ENCODE measurements at regions not wholly inside any gene's neighbourhood (a gene's known extent, or its start where the extent isn't known, plus 50 kb on each side); places are given as distances from the start of the nearest gene placed in this dataset.

- no peaks in the 10 kb centered on the region for H3K9me3 ChIP-seq (ENCODE audit: insufficient read depth in 2 of 2, low read depth in 1 of 2, low read length in 1 of 2)
- no peak overlapping the region for H4K91ac ChIP-seq (replicated peaks; ENCODE audit: insufficient read length, low read length)
- no peak overlapping the region for H2BK15ac ChIP-seq (ENCODE audit: low read length)
- H3K56ac ChIP-seq (replicated peaks; ENCODE audit: insufficient read length, low read depth, low read length): no peak overlapping the region
- no peaks in the 10 kb centered on the region for H3K27me3 ChIP-seq (replicated peaks in 1 of 4; ENCODE audit: control insufficient read depth in 3 of 4, extremely low read depth in 1 of 4, insufficient read depth in 3 of 4, low read length in 3 of 4)
- H3K9ac ChIP-seq (replicated peaks in 1 of 4; ENCODE audit: extremely low read depth in 1 of 4, low read depth in 3 of 4, low read length in 3 of 4): no peak overlapping the region
- no peak overlapping the region for H3K14ac ChIP-seq (ENCODE audit: insufficient read length)
- H3K4me2 ChIP-seq (ENCODE audit: insufficient read depth in 1 of 2, low read depth in 2 of 2, low read length in 2 of 2): no peak overlapping the region
- no peak overlapping the region for H2BK5ac ChIP-seq (ENCODE audit: low read depth, low read length)
- FAIRE-seq (no peak), DNase-seq (ENCODE audit: low read depth in 1 of 2, low spot score in 2 of 2) (no peak)
- H2BK120ac ChIP-seq (replicated peaks; ENCODE audit: low read depth, low read length): no peak overlapping the region
- TF ChIP-seq NRF1 (IDR thresholded peaks at IDR 0.05; ENCODE audit: low read depth, low read length) (no peak), CREB1 (IDR thresholded peaks at IDR 0.05) (no peak), RFX5 (IDR thresholded peaks at IDR 0.05; ENCODE audit: borderline replicate concordance, low read depth, low read length) (no peak), SUZ12 (IDR thresholded peaks at IDR 0.05; ENCODE audit: low read length) (no peak), GABPA (IDR thresholded peaks at IDR 0.05; ENCODE audit: borderline replicate concordance, insufficient read depth, low read length) (no peak), SP1 (IDR thresholded peaks at IDR 0.05; ENCODE audit: low read depth, low read length) (no peak), TEAD4 (IDR thresholded peaks at IDR 0.05; ENCODE audit: low read depth, low read length) (no peak), HDAC6 (IDR thresholded peaks at IDR 0.05; ENCODE audit: low read depth, low read length) (no peak), KDM5A (IDR thresholded peaks at IDR 0.05; ENCODE audit: low read length) (no peak), NANOG (IDR thresholded peaks at IDR 0.05; ENCODE audit: insufficient read depth, low read depth, low read length, poor library complexity, severe bottlenecking) (no peak), FOSL1 (IDR thresholded peaks at IDR 0.05; ENCODE audit: insufficient read depth, low read depth, low read length) (no peak)
- H4K5ac ChIP-seq (ENCODE audit: insufficient read length, low read depth, low read length): no peak overlapping the region
- POLR2A ChIA-PET (ENCODE audit: partially characterized antibody): no interaction called here
- no peak overlapping the region; the same call in 1 of the 2 replicates for H2AK5ac ChIP-seq (ENCODE audit: low read depth, low read length)
- no peaks in the 10 kb centered on the region for H3K79me2 ChIP-seq (ENCODE audit: control insufficient read depth in 1 of 2, insufficient read depth in 2 of 2, low read length in 2 of 2)
- WGBS, 2 experiments (ENCODE audit: extremely low coverage in 1 of 2, insufficient coverage in 1 of 2, insufficient read length in 1 of 2, insufficient replicate concordance in 2 of 2, low coverage in 1 of 2, low lambda C conversion rate in 2 of 2, missing lambda C conversion rate in 1 of 2): 97% methylated on average over 3 of the region's 3 CpGs; no CpG with 5 or more reads in 1 of the 2 experiments
- H3K79me1 ChIP-seq (ENCODE audit: low read depth, low read length): no peaks in the 10 kb centered on the region
- H3K27ac ChIP-seq (ENCODE audit: low read depth, low read length): no peak overlapping the region
- H3K4ac ChIP-seq (replicated peaks; ENCODE audit: insufficient read length, low read depth, low read length): no peak overlapping the region
- H2AFZ ChIP-seq (ENCODE audit: low read length): no peak overlapping the region
- no peak overlapping the region for H3K18ac ChIP-seq (ENCODE audit: extremely low read depth, low read length)
- no peaks in the 10 kb centered on the region for H3K23me2 ChIP-seq (ENCODE audit: low read depth, low read length)
- CTCF ChIA-PET (ENCODE audit: partially characterized antibody): interaction anchor here (1.0 kb wide), 1 partner anchor 83 kb away, joined by 3 read pairs; no protein-coding TSS in a partner anchor
- no peaks in the 10 kb centered on the region for H3K36me3 ChIP-seq (ENCODE audit: control insufficient read depth in 2 of 4, insufficient read depth in 4 of 4, low read length in 3 of 4)
- no peak overlapping the region for H3K23ac ChIP-seq (ENCODE audit: insufficient read length)
- no peak overlapping the region for H2BK20ac ChIP-seq (ENCODE audit: low read length)
- H4K20me1 ChIP-seq (replicated peaks in 1 of 2; ENCODE audit: control insufficient read depth in 1 of 2, insufficient read depth in 2 of 2, low read length in 2 of 2): no peaks in the 10 kb centered on the region
- H2BK12ac ChIP-seq (ENCODE audit: low read depth, low read length): no peak overlapping the region
- H4K8ac ChIP-seq (ENCODE audit: extremely low read depth, insufficient read depth, low read length): no peak overlapping the region
- H3K4me1 ChIP-seq (replicated peaks in 1 of 4; ENCODE audit: control insufficient read depth in 3 of 4, insufficient read depth in 4 of 4, low read length in 3 of 4): no peaks in the 10 kb centered on the region
- H3K4me3 ChIP-seq (ENCODE audit: extremely low read depth in 1 of 4, insufficient read depth in 2 of 4, low read depth in 3 of 4, low read length in 4 of 4): no peak overlapping the region
These were observed 81.4 kb upstream of the CPEB2 start for GRCh38 chr4:14920759-14921320.

Data from H1 (cell line).